ENCODE measurements at regions not wholly inside any gene's neighbourhood (a gene's known extent, or its start where the extent isn't known, plus 50 kb on each side); places are given as distances from the start of the nearest gene placed in this dataset.

GRCh38 chr7:13508586-13508985 is 480.9 kb downstream of the ETV1 start:
- no peak for TF ChIP-seq TAF1 (IDR thresholded peaks at IDR 0.05; ENCODE audit: borderline replicate concordance, insufficient read depth, low read length)
- no peak for TF ChIP-seq POLR2AphosphoS5 (IDR thresholded peaks at IDR 0.05; ENCODE audit: low read depth, low read length)
- TF ChIP-seq, protein P1, sequence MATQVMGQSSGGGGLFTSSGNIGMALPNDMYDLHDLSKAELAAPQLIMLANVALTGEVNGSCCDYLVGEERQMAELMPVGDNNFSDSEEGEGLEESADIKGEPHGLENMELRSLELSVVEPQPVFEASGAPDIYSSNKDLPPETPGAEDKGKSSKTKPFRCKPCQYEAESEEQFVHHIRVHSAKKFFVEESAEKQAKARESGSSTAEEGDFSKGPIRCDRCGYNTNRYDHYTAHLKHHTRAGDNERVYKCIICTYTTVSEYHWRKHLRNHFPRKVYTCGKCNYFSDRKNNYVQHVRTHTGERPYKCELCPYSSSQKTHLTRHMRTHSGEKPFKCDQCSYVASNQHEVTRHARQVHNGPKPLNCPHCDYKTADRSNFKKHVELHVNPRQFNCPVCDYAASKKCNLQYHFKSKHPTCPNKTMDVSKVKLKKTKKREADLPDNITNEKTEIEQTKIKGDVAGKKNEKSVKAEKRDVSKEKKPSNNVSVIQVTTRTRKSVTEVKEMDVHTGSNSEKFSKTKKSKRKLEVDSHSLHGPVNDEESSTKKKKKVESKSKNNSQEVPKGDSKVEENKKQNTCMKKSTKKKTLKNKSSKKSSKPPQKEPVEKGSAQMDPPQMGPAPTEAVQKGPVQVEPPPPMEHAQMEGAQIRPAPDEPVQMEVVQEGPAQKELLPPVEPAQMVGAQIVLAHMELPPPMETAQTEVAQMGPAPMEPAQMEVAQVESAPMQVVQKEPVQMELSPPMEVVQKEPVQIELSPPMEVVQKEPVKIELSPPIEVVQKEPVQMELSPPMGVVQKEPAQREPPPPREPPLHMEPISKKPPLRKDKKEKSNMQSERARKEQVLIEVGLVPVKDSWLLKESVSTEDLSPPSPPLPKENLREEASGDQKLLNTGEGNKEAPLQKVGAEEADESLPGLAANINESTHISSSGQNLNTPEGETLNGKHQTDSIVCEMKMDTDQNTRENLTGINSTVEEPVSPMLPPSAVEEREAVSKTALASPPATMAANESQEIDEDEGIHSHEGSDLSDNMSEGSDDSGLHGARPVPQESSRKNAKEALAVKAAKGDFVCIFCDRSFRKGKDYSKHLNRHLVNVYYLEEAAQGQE (IDR thresholded peaks at IDR 0.05; ENCODE audit: insufficient read depth in 1 of 2, low read depth in 2 of 2, low read length in 2 of 2), result no peak
